ENCODE measurements at regions not wholly inside any gene's neighbourhood (a gene's known extent, or its start where the extent isn't known, plus 50 kb on each side); places are given as distances from the start of the nearest gene placed in this dataset.

- ATAC-seq (ENCODE audit: low FRiP score) (no peak), DNase-seq (ENCODE audit: low spot score) (no peak)
- no peak for TF ChIP-seq CTCF (IDR thresholded peaks at IDR 0.05)
Observed at GRCh38 chr14:97453991-97454390, 656.8 kb downstream of the VRK1 start.

- no peak for TF ChIP-seq CTCF (IDR thresholded peaks at IDR 0.05)
- DNase-seq (ENCODE audit: low spot score): no peak
- no peak for ATAC-seq (ENCODE audit: low FRiP score)
Observed at GRCh38 chr14:97456462-97456861, 659.3 kb downstream of the VRK1 start.

- DNase-seq (ENCODE audit: low spot score) (no peak), ATAC-seq (ENCODE audit: low FRiP score) (no peak)
- TF ChIP-seq CTCF (IDR thresholded peaks at IDR 0.05): no peak
Observed at GRCh38 chr14:97456958-97457357, 659.8 kb downstream of the VRK1 start.

GRCh38 chr14:97457575-97458085, 660.4 kb downstream of the VRK1 start:
- no peak for ATAC-seq (ENCODE audit: low FRiP score)
- TF ChIP-seq CTCF (IDR thresholded peaks at IDR 0.05): no peak
- DNase-seq (ENCODE audit: low spot score): no peak

GRCh38 chr14:97458255-97458654, 661.1 kb downstream of the VRK1 start:
- no peak for TF ChIP-seq CTCF (IDR thresholded peaks at IDR 0.05)
- DNase-seq (ENCODE audit: low spot score) (no peak), ATAC-seq (ENCODE audit: low FRiP score) (no peak)

GRCh38 chr14:97458661-97459579, 661.7 kb downstream of the VRK1 start:
- TF ChIP-seq CTCF (IDR thresholded peaks at IDR 0.05): no peak
- no peak for DNase-seq (ENCODE audit: low spot score)
- no peak for ATAC-seq (ENCODE audit: low FRiP score)

GRCh38 chr14:97462081-97462480, 664.9 kb downstream of the VRK1 start:
- TF ChIP-seq CTCF (IDR thresholded peaks at IDR 0.05): no peak
- no peak for DNase-seq (ENCODE audit: low spot score)

More at GRCh38 chr14:97462081-97462480, 664.9 kb downstream of the VRK1 start:
- no peak for ATAC-seq (ENCODE audit: low FRiP score)

All from omental fat pad (tissue), 3 donors.